H1 (cell line): ENCODE measurements at regions not wholly inside any gene's neighbourhood (a gene's known extent, or its start where the extent isn't known, plus 50 kb on each side); places are given as distances from the start of the nearest gene placed in this dataset.

ENCODE experiments used
- JUN ChIP-seq: IDR thresholded peaks from 2 replicates; pipeline ENCODE4 v1.6.1; 2011; ENCODE audit warnings: low read depth, mild to moderate bottlenecking, improper control_type of control experiment, low read length
- KDM1A ChIP-seq: fragments of 200-600, 300-600 bp; sonication (generic); IDR thresholded peaks from 2 replicates; pipeline ENCODE4 v1.7.1; 2016; ENCODE audit warnings: mild to moderate bottlenecking, low read length, borderline replicate concordance
- NRF1 ChIP-seq: IDR thresholded peaks from 2 replicates; pipeline ENCODE4 v1.6.1; 2011; ENCODE audit warnings: mild to moderate bottlenecking, low read depth, low read length, improper control_type of control experiment
- POLR2A ChIP-seq, 2 experiments: IDR thresholded peaks; 1 replicate in 1 of 2; 2 replicates in 1 of 2; pipeline ENCODE4 v1.6.1; 2011; ENCODE audit warnings: low read depth in 2 of 2, low read length in 2 of 2, mild to moderate bottlenecking in 2 of 2; ENCODE audit errors: control extremely low read depth in 1 of 2
- SAP30 ChIP-seq: fragments of 300-600 bp; sonication (generic); IDR thresholded peaks from 2 replicates; pipeline ENCODE4 v1.7.1; 2012; ENCODE audit warnings: low read length, moderate library complexity, mild to moderate bottlenecking, inconsistent platforms; ENCODE audit not compliant: insufficient read depth, insufficient replicate concordance

DNA sequence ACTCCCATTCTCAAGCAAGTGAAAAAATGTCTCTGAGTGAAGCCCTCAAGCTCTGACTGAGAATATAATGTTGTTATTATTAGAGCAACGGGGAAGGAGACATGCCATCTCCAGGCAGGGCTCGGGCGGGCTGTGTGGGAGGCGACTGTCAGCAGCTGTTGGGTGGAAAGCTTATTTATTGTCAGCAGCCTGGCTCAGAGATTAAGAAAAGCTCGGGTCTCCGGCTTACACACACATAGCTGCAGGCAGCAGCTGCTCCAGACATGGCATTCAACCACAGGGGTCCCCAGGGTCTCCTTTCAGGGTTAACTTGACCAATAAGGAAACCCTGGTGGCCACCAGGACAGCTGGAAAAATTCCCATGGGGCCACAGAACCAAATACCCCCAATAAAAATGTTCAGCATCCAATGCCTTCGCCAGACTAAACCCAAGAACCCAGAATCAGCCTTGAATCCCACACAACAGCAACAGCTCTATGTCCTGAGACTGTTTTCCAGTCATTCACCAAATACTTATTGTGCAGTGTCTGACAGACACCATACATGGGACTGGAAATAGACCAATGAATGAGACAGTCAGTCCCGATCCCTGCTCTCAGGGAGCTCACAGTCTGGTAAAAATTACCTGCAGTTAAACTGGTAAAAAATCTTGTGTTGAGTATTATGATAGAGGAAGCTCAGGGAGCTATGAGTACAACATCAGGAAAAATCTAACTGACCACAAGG is 70.5 kb upstream of the RTN4 start (continued):
- no peak for TF ChIP-seq JUN
- no peak for TF ChIP-seq POLR2A (IDR thresholded peaks at IDR 0.05; ENCODE audit: control extremely low read depth in 1 of 2, low read depth in 2 of 2, low read length in 2 of 2)
- TF ChIP-seq KDM1A: no peak
- TF ChIP-seq NRF1: no peak
- no peak for TF ChIP-seq SAP30
